Activated B cell treated with CpG ODN at 0.5 μM for 24 hours (primary cell): ENCODE measurements at regions not wholly inside any gene's neighbourhood (a gene's known extent, or its start where the extent isn't known, plus 50 kb on each side); places are given as distances from the start of the nearest gene placed in this dataset.

Source experiments
- ATAC-seq: fragments of 200-7000 bp; cut with Tn5 transposase; one replicate; pipeline ENCODE4 v1.10.0; 2021; ENCODE audit warnings: low read depth, mild to moderate bottlenecking, moderate library complexity
- CTCF ChIA-PET: fragments of 350-600 bp; sonication (Branson Sonifier 250); formaldehyde crosslinking; loops from one replicate; lab custom pipeline; 2021; ENCODE audit warnings: antibody characterized with exemption; lab: Charles Lee
- POLR2A ChIA-PET: fragments of 350-600 bp; sonication (Branson Sonifier 250); formaldehyde crosslinking; loops from one replicate; lab custom pipeline; 2021; ENCODE audit warnings: antibody characterized with exemption; lab: Charles Lee
- DNase-seq: peaks from one replicate; pipeline ENCODE4 v3.0.0; 2022
- H3K27ac Mint-ChIP-seq: one replicate; pipeline ENCODE4 v1.8.0; 2020; ENCODE audit warnings: mixed read lengths
- H3K27me3 Mint-ChIP-seq: one replicate; pipeline ENCODE4 v1.8.0; 2021; ENCODE audit warnings: mixed read lengths
- H3K36me3 Mint-ChIP-seq: one replicate; pipeline ENCODE4 v1.8.0; 2021; ENCODE audit warnings: low read depth, mixed read lengths
- H3K4me1 Mint-ChIP-seq: one replicate; pipeline ENCODE4 v1.8.0; 2021; ENCODE audit warnings: mixed read lengths
- H3K4me3 Mint-ChIP-seq: one replicate; pipeline ENCODE4 v1.8.0; 2020; ENCODE audit warnings: mild to moderate bottlenecking, mixed read lengths
- H3K9me3 Mint-ChIP-seq: one replicate; pipeline ENCODE4 v1.8.0; 2020; ENCODE audit warnings: mixed read lengths
- intact Hi-C: fragments of 100-400 bp; cut with micrococcal nuclease; formaldehyde crosslinking; loops from one replicate; pipeline ENCODE4 v1.15.1; 2024
- TF ChIP-seq, protein P1 (sequence below): fragments of 200-600 bp; IDR thresholded peaks from one replicate; pipeline ENCODE4 v1.8.0; 2022; ENCODE audit warnings: antibody characterized with exemption, mild to moderate bottlenecking

DNA sequence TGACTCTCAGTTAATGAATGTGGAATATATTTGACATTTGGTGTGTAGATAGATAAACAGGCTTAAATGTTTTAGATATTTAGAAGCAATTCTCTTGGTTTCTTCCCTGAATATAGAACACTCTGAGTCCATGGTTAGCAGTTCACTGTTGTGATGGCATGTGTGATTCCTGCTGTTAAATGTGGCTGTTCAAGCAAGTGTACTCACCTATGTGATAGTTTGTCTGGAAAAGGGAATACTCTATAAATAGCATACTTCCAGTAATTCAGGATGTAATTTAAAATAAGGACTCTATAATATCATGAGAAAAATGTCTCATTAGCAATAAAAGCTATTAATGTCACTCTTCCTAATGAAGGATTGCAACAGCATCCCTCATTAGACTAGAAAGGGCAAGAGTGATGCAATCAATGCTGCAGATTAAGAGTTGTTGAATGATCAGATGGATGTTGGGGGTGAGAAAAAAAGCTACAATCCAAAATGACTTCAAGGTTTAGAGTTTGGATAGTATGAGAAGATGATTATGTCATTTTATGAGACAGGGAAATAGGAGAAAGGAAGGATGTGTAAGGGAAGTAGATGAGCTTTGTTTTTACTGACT is 201.8 kb upstream of the WDFY3 start:
- no peak for ATAC-seq
- H3K4me3 Mint-ChIP-seq = no peak overlapping the region
- no peak overlapping the region for H3K27ac Mint-ChIP-seq
- POLR2A ChIA-PET = no interaction called here
- H3K36me3 Mint-ChIP-seq = no peaks in the 10 kb centered on the region
- peaks cover 4% of the 10 kb centered on the region for H3K27me3 Mint-ChIP-seq
- peaks cover 3% of the 10 kb centered on the region for H3K4me1 Mint-ChIP-seq
- DNase-seq = no peak
- TF ChIP-seq, protein P1, sequence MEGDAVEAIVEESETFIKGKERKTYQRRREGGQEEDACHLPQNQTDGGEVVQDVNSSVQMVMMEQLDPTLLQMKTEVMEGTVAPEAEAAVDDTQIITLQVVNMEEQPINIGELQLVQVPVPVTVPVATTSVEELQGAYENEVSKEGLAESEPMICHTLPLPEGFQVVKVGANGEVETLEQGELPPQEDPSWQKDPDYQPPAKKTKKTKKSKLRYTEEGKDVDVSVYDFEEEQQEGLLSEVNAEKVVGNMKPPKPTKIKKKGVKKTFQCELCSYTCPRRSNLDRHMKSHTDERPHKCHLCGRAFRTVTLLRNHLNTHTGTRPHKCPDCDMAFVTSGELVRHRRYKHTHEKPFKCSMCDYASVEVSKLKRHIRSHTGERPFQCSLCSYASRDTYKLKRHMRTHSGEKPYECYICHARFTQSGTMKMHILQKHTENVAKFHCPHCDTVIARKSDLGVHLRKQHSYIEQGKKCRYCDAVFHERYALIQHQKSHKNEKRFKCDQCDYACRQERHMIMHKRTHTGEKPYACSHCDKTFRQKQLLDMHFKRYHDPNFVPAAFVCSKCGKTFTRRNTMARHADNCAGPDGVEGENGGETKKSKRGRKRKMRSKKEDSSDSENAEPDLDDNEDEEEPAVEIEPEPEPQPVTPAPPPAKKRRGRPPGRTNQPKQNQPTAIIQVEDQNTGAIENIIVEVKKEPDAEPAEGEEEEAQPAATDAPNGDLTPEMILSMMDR = no peak
- intact Hi-C loops = no loop called here
- CTCF ChIA-PET = no interaction called here
- H3K9me3 Mint-ChIP-seq = no peaks in the 10 kb centered on the region

DNA sequence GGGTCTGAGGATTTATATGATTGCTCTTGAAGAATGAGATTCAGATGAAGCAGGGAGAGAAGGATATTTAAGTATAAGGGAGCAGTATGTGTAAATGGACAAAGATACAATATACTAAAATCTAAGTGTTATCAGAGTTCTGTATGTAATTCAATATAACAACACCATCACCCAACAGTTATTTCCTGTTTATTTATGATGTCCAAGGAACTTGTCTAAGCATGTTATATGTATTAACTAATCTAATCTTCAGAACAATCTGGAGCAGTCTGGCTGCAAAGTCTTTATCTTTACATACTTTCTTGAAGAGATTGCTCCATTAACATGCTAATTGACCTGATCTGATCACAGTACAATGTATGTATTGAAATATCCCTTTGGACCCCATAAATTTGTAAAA is 203.8 kb upstream of the WDFY3 start:
- no peak for ATAC-seq
- ChIA-PET CTCF (no interaction called here), POLR2A (no interaction called here)
- no peak overlapping the region for H3K27ac Mint-ChIP-seq
- no peak for DNase-seq
- H3K4me3 Mint-ChIP-seq = no peak overlapping the region
- peaks cover 3% of the 10 kb centered on the region for H3K9me3 Mint-ChIP-seq
- H3K4me1 Mint-ChIP-seq = peaks cover 3% of the 10 kb centered on the region
- intact Hi-C loops = no loop called here
- H3K36me3 Mint-ChIP-seq = no peaks in the 10 kb centered on the region
- TF ChIP-seq, protein P1 = no peak
- peaks cover 2% of the 10 kb centered on the region for H3K27me3 Mint-ChIP-seq

DNA sequence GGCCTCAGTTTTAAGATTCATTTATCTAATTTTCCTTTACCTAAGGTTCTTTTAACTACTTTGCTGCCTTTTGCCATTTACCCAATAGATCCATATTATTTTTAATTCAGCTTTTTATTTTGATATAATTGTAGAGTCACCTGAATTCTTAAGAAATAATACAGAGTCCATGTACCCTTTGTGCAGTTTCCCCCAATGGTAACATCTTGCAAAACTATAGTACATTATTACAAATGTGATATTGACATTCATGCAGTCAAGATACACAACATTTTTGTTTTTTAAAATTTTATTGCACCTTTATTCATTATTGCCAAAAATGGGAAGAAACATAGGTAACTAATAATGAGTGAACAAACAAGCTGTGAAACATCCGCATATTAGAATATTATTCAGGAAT is 208.7 kb upstream of the WDFY3 start:
- peaks cover 5% of the 10 kb centered on the region for H3K9me3 Mint-ChIP-seq
- no peaks in the 10 kb centered on the region for H3K36me3 Mint-ChIP-seq
- no peak overlapping the region for H3K27ac Mint-ChIP-seq
- ATAC-seq (no peak), DNase-seq (no peak)
- TF ChIP-seq, protein P1 = no peak
- no peaks in the 10 kb centered on the region for H3K4me1 Mint-ChIP-seq
- no peaks in the 10 kb centered on the region for H3K27me3 Mint-ChIP-seq
- CTCF ChIA-PET = no interaction called here
- POLR2A ChIA-PET = no interaction called here
- H3K4me3 Mint-ChIP-seq = no peak overlapping the region
- intact Hi-C loops = no loop called here

GRCh38 chr4:85177092-85177491 is 210.6 kb upstream of the WDFY3 start:
- CTCF ChIA-PET = no interaction called here
- peaks cover 4% of the 10 kb centered on the region for H3K4me1 Mint-ChIP-seq
- TF ChIP-seq, protein P1 = no peak
- intact Hi-C loops = no loop called here
- peaks cover 5% of the 10 kb centered on the region for H3K9me3 Mint-ChIP-seq
- no peaks in the 10 kb centered on the region for H3K27me3 Mint-ChIP-seq
- POLR2A ChIA-PET = no interaction called here
- no peak overlapping the region for H3K27ac Mint-ChIP-seq
- ATAC-seq (no peak), DNase-seq (no peak)
- no peaks in the 10 kb centered on the region for H3K36me3 Mint-ChIP-seq
- H3K4me3 Mint-ChIP-seq = no peak overlapping the region

- ChIA-PET POLR2A (no interaction called here), CTCF (no interaction called here)
- TF ChIP-seq, protein P1 = no peak
- Mint-ChIP-seq H3K4me3 (no peak overlapping the region), H3K9me3 (peaks cover 5% of the 10 kb centered on the region), H3K4me1 (peaks cover 4% of the 10 kb centered on the region), H3K27me3 (no peaks in the 10 kb centered on the region), H3K27ac (no peak overlapping the region), H3K36me3 (no peaks in the 10 kb centered on the region)
- ATAC-seq (no peak), DNase-seq (no peak)
- intact Hi-C loops = no loop called here
These were observed 211.2 kb upstream of the WDFY3 start for GRCh38 chr4:85177679-85178078.
